Endothelial cell (in vitro differentiated cells): ENCODE measurements at regions not wholly inside any gene's neighbourhood (a gene's known extent, or its start where the extent isn't known, plus 50 kb on each side); places are given as distances from the start of the nearest gene placed in this dataset.

Experiments used
- DNase-seq: peaks from one replicate; pipeline ENCODE4 v3.0.0; 2021; ENCODE audit warnings: low spot score
- H3K27ac Mint-ChIP-seq: one replicate; pipeline ENCODE4 v1.8.0; 2021; ENCODE audit warnings: mixed read lengths, inconsistent platforms; ENCODE audit not compliant: unreplicated experiment
- H3K27me3 Mint-ChIP-seq: one replicate; pipeline ENCODE4 v1.8.0; 2021; ENCODE audit warnings: mild to moderate bottlenecking, moderate library complexity, mixed read lengths, inconsistent platforms; ENCODE audit not compliant: unreplicated experiment
- H3K36me3 Mint-ChIP-seq: one replicate; pipeline ENCODE4 v1.8.0; 2021; ENCODE audit warnings: mild to moderate bottlenecking, low read depth, mixed read lengths, inconsistent platforms; ENCODE audit not compliant: unreplicated experiment
- H3K4me1 Mint-ChIP-seq: one replicate; pipeline ENCODE4 v1.8.0; 2021; ENCODE audit warnings: mild to moderate bottlenecking, mixed read lengths, inconsistent platforms; ENCODE audit not compliant: unreplicated experiment
- H3K4me3 Mint-ChIP-seq: one replicate; pipeline ENCODE4 v1.8.0; 2021; ENCODE audit warnings: mild to moderate bottlenecking, mixed read lengths, inconsistent platforms; ENCODE audit not compliant: unreplicated experiment
- H3K9me3 Mint-ChIP-seq: one replicate; pipeline ENCODE4 v1.8.0; 2021; ENCODE audit warnings: mixed read lengths, inconsistent platforms; ENCODE audit not compliant: unreplicated experiment
- TF ChIP-seq, protein P1 (sequence below): fragments of 200-600 bp; sonication (generic); IDR thresholded peaks from one replicate; pipeline ENCODE4 v1.5.0; 2021; ENCODE audit warnings: antibody characterized with exemption; ENCODE audit not compliant: unreplicated experiment

DNA sequence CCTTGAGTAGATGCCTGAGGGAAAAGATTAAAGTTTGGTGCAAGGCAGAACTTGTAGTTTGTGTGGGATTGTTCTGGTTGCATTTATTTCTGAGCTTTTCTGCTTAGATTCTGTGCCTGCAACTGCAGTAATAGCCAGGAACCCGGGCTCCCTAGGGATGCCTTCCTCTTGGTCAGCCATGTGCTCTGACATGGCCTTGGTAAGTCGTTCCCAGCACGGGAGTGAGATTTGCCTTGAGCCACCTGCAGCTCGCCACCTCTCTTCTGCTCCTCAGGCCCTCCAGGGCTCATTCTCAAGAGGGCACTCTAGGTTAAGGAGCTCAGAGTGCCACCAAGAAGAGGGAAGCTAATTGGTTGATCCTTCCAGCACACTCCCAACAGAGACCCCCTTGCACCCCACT, 350.6 kb upstream of the MKI67 start:
- Mint-ChIP-seq H3K36me3 (no peaks in the 10 kb centered on the region), H3K9me3 (no peaks in the 10 kb centered on the region), H3K27me3 (peaks cover 2% of the 10 kb centered on the region), H3K27ac (no peak overlapping the region), H3K4me3 (no peak overlapping the region), H3K4me1 (no peaks in the 10 kb centered on the region)
- TF ChIP-seq, protein P1, sequence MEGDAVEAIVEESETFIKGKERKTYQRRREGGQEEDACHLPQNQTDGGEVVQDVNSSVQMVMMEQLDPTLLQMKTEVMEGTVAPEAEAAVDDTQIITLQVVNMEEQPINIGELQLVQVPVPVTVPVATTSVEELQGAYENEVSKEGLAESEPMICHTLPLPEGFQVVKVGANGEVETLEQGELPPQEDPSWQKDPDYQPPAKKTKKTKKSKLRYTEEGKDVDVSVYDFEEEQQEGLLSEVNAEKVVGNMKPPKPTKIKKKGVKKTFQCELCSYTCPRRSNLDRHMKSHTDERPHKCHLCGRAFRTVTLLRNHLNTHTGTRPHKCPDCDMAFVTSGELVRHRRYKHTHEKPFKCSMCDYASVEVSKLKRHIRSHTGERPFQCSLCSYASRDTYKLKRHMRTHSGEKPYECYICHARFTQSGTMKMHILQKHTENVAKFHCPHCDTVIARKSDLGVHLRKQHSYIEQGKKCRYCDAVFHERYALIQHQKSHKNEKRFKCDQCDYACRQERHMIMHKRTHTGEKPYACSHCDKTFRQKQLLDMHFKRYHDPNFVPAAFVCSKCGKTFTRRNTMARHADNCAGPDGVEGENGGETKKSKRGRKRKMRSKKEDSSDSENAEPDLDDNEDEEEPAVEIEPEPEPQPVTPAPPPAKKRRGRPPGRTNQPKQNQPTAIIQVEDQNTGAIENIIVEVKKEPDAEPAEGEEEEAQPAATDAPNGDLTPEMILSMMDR, result no peak
- no peak for DNase-seq

- Mint-ChIP-seq H3K4me1 (no peaks in the 10 kb centered on the region), H3K9me3 (no peaks in the 10 kb centered on the region), H3K27me3 (no peaks in the 10 kb centered on the region), H3K4me3 (no peak overlapping the region), H3K27ac (no peak overlapping the region), H3K36me3 (no peaks in the 10 kb centered on the region)
- TF ChIP-seq, protein P1, result no peak
- no peak for DNase-seq
These were observed 354.4 kb upstream of the MKI67 start for GRCh38 chr10:128480601-128481000.

- Mint-ChIP-seq H3K4me3 (no peak overlapping the region), H3K4me1 (no peaks in the 10 kb centered on the region), H3K27me3 (no peaks in the 10 kb centered on the region), H3K36me3 (no peaks in the 10 kb centered on the region), H3K9me3 (no peaks in the 10 kb centered on the region), H3K27ac (no peak overlapping the region)
- no peak for DNase-seq
- TF ChIP-seq, protein P1, result no peak
These were observed 355.1 kb upstream of the MKI67 start for GRCh38 chr10:128481152-128481840.

DNA sequence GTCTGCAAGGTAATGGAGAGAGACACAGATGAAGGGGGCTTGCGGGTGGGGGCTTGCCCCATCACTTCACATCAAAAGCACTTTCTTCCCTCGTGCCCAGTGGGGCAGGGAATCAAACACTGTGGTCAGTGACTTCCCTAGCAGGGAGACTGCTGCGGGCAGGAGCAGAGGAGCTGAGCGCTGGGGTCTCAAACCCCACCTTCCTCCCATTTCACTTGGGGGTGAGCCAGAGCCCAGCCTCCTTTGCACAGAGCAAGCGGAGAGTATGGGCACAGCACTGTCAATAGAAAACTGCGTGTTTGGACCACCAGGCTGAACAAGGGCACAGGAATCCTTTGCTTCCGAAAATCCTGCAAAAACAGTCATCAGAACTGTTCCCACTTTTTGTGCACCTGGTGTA, 355.8 kb upstream of the MKI67 start:
- Mint-ChIP-seq H3K4me1 (no peaks in the 10 kb centered on the region), H3K27me3 (no peaks in the 10 kb centered on the region), H3K27ac (no peak overlapping the region), H3K9me3 (no peaks in the 10 kb centered on the region), H3K4me3 (no peak overlapping the region), H3K36me3 (no peaks in the 10 kb centered on the region)
- DNase-seq, result no peak
- TF ChIP-seq, protein P1, result no peak

GRCh38 chr10:128483216-128483615, 357.0 kb upstream of the MKI67 start:
- H3K36me3 Mint-ChIP-seq, result no peaks in the 10 kb centered on the region
- no peaks in the 10 kb centered on the region for H3K27me3 Mint-ChIP-seq
- DNase-seq, result no peak
- H3K4me1 Mint-ChIP-seq, result no peaks in the 10 kb centered on the region
- no peaks in the 10 kb centered on the region for H3K9me3 Mint-ChIP-seq
- no peak overlapping the region for H3K4me3 Mint-ChIP-seq
- H3K27ac Mint-ChIP-seq, result no peak overlapping the region
- TF ChIP-seq, protein P1, result no peak
